ENCODE measurements at regions not wholly inside any gene's neighbourhood (a gene's known extent, or its start where the extent isn't known, plus 50 kb on each side); places are given as distances from the start of the nearest gene placed in this dataset.
A peak's percentile ranks its signal among the peaks of the same experiment; 100 is the strongest.

GRCh38 chr16:65909310-65910050 is 457.0 kb upstream of the CDH5 start (continued):
- TF ChIP-seq SNAPC5 (CRISPR knock-in tag; IDR thresholded peaks at IDR 0.05; ENCODE audit: borderline replicate concordance) = no peak
- no peak for TF ChIP-seq ZNF207 (IDR thresholded peaks at IDR 0.05; ENCODE audit: borderline replicate concordance)
- TF ChIP-seq FOXA1 (IDR thresholded peaks at IDR 0.05) = no peak
- peak; percentile 75 for TF ChIP-seq FOXA1 (CRISPR knock-in tag; IDR thresholded peaks at IDR 0.05)
- TF ChIP-seq ZNF20 (CRISPR knock-in tag; IDR thresholded peaks at IDR 0.05) = no peak
- TF ChIP-seq TCF7 (IDR thresholded peaks at IDR 0.05; ENCODE audit: low read depth) = 0 out of 2 replicates have a peak, but pooled peaks have one; percentile 10
- TF ChIP-seq ZNF768 (CRISPR knock-in tag; IDR thresholded peaks at IDR 0.05) = no peak

GRCh38 chr16:65908568-65908967 is 457.9 kb upstream of the CDH5 start:
- Histone ChIP-seq H3K36me3 (replicated peaks in 1 of 2; ENCODE audit: control insufficient read depth in 1 of 2, insufficient read depth in 2 of 2, low read length in 2 of 2) (no peaks in the 10 kb centered on the region), H3K27ac (ENCODE audit: extremely low read length, insufficient read depth, low read length) (no peak overlapping the region), H4K20me1 (ENCODE audit: insufficient read depth, low read length) (no peaks in the 10 kb centered on the region), H3K4me1 (ENCODE audit: insufficient read depth, low read length) (no peaks in the 10 kb centered on the region), H3K9ac (ENCODE audit: insufficient read depth, low read depth, low read length) (no peak overlapping the region), H3K4me3 (replicated peaks in 1 of 3; ENCODE audit: insufficient read depth in 1 of 3, low read depth in 2 of 3, low read length in 3 of 3) (no peak overlapping the region), H2AFZ (ENCODE audit: low read length) (no peak overlapping the region), H3K27me3 (ENCODE audit: control insufficient read depth in 1 of 2, insufficient read depth in 2 of 2, low read length in 2 of 2) (0 out of 5 replicates have a peak, but pooled peaks cover 0 to 5% of the 10 kb centered on the region in 2 experiments), H3K79me2 (ENCODE audit: insufficient read depth, low read length) (no peaks in the 10 kb centered on the region), H3K9me3 (ENCODE audit: low read length) (no peaks in the 10 kb centered on the region), H3K4me2 (ENCODE audit: low read depth, low read length) (no peak overlapping the region)
- intact Hi-C loops (cut with micrococcal nuclease; ENCODE audit: unreplicated experiment) = no loop called here
- ChIA-PET CTCF (ENCODE audit: low intra/inter-chr PET ratio, low total read pairs) (no interaction called here), POLR2A (no interaction called here)
- no peak for ATAC-seq
- no TSS peak for BruUV-seq (replicated peaks)
- FAIRE-seq = no peak
- no peak for DNase-seq (ENCODE audit: low spot score)
- 25% methylated on average over 3 of the region's 3 CpGs for WGBS (ENCODE audit: low lambda C conversion rate)
- in situ Hi-C loops (cut with HindIII; ENCODE audit: extremely low pct_ligation_motif_present, low pct_unique_long_range_greater_than_20kb) = no loop called here
- TF ChIP-seq RFX5 (IDR thresholded peaks at IDR 0.05; ENCODE audit: low read depth, low read length) (peak; percentile 82), ZNF33A (CRISPR knock-in tag; IDR thresholded peaks at IDR 0.05; ENCODE audit: borderline replicate concordance) (no peak), MAFG (CRISPR knock-in tag; IDR thresholded peaks at IDR 0.05) (no peak), RFX3 (CRISPR knock-in tag; IDR thresholded peaks at IDR 0.05) (no peak), ZNF784 (CRISPR knock-in tag; IDR thresholded peaks at IDR 0.05; ENCODE audit: borderline replicate concordance) (no peak), MED8 (CRISPR knock-in tag; IDR thresholded peaks at IDR 0.05; ENCODE audit: insufficient replicate concordance) (no peak), ZNF367 (CRISPR knock-in tag; IDR thresholded peaks at IDR 0.05; ENCODE audit: borderline replicate concordance) (no peak), SRF (IDR thresholded peaks at IDR 0.05; ENCODE audit: low read depth, low read length) (no peak), CSRNP1 (CRISPR knock-in tag; IDR thresholded peaks at IDR 0.05) (no peak), NR2F2 (IDR thresholded peaks at IDR 0.05; ENCODE audit: borderline replicate concordance, low read depth) (no peak), ZNF501 (CRISPR knock-in tag; IDR thresholded peaks at IDR 0.05) (no peak), ZKSCAN1 (IDR thresholded peaks at IDR 0.05; ENCODE audit: low read length) (no peak)
